Body of pancreas (tissue), 4 donors: ENCODE measurements at regions not wholly inside any gene's neighbourhood (a gene's known extent, or its start where the extent isn't known, plus 50 kb on each side); places are given as distances from the start of the nearest gene placed in this dataset.

Experiments
- ATAC-seq: fragments of 150-250 bp; one replicate; pipeline ENCODE4 v1.9.1; 2016
- DNase-seq, 4 donors: peaks; one replicate each; pipeline ENCODE4 v3.0.0-alpha.2; 2019
- H3K27ac ChIP-seq, 4 donors: fragments of 200-600 bp; sonication (generic); 1 replicate in 3 of 4; 2 replicates in 1 of 4; pipeline versions ENCODE4 v1.5.1 to v1.6.1; 2016 to 2019; ENCODE audit warnings: mild to moderate bottlenecking in 1 of 4, mixed read lengths in 1 of 4, moderate library complexity in 1 of 4
- H3K27me3 ChIP-seq, 2 donors: fragments of 200-600 bp; sonication (generic); one replicate each; pipeline ENCODE4 v1.6.0; 2016; ENCODE audit warnings: mild to moderate bottlenecking in 1 of 2
- H3K36me3 ChIP-seq, 2 donors: fragments of 200-600 bp; sonication (generic); replicated peaks in 1 of 2; 2 replicates each; pipeline ENCODE4 v1.5.1; 2016; ENCODE audit warnings: low read depth in 2 of 2; ENCODE audit not compliant: insufficient read depth in 1 of 2
- H3K4me1 ChIP-seq: fragments of 200-600 bp; sonication (generic); one replicate; pipeline ENCODE4 v1.6.0; 2016
- H3K4me3 ChIP-seq, 2 donors: fragments of 200-600 bp; sonication (generic); 1 replicate in 1 of 2; 2 replicates in 1 of 2; pipeline ENCODE4 v1.5.1; 2016 to 2019
- H3K9me3 ChIP-seq, 3 donors: fragments of 200-600 bp; sonication (generic); 1 replicate in 2 of 3; 2 replicates in 1 of 3; pipeline ENCODE4 v1.5.1; 2016
- POLR2A ChIP-seq, 3 donors: fragments of 450-650 bp; IDR thresholded peaks; one replicate each; pipeline ENCODE4 v1.6.1; 2016; ENCODE audit warnings: antibody characterized with exemption in 3 of 3, mild to moderate bottlenecking in 2 of 3
- WGBS, 2 donors: methylation state at CpG; one replicate each; pipeline ENCODE4 v1.1.5; 2017; 5-methylcytosine and 5-hydroxymethylcytosine counted together
- intact Hi-C: fragments of 100-400 bp; cut with DNase I; formaldehyde crosslinking; loops from one replicate; pipeline ENCODE4 v1.15.1; 2023
- TF ChIP-seq, protein P1 (sequence below), 7 experiments: fragments of 450-650 bp in 4 of 7; fragments of 200-600 bp in 3 of 7; sonication (generic) in 3 of 7; IDR thresholded peaks; one replicate each; pipeline ENCODE4 v1.5.1; 2016 to 2019; ENCODE audit warnings: antibody characterized with exemption in 7 of 7

DNA sequence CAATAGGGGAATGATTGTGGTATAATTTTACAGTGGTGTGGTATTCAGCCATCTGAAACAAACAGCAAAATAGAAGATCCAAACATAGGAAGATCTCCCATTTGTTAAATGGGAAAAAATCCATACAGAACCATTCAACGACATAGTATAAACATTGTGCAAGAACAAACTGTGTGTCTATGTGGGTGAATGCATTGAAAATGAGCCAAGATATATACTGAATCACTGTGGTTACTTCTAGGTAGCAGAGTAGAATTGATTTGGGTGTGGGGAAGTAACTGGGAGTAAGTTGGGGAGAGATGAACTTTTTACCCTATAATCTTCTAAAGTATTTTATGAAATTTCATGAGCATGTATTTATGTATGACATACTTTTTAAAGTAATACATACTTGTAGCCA, 123.1 kb upstream of the UMPS start:
- no peaks in the 10 kb centered on the region for H3K9me3 ChIP-seq
- no peak overlapping the region for H3K4me3 ChIP-seq
- ATAC-seq (no peak), DNase-seq (no peak)
- TF ChIP-seq, protein P1, sequence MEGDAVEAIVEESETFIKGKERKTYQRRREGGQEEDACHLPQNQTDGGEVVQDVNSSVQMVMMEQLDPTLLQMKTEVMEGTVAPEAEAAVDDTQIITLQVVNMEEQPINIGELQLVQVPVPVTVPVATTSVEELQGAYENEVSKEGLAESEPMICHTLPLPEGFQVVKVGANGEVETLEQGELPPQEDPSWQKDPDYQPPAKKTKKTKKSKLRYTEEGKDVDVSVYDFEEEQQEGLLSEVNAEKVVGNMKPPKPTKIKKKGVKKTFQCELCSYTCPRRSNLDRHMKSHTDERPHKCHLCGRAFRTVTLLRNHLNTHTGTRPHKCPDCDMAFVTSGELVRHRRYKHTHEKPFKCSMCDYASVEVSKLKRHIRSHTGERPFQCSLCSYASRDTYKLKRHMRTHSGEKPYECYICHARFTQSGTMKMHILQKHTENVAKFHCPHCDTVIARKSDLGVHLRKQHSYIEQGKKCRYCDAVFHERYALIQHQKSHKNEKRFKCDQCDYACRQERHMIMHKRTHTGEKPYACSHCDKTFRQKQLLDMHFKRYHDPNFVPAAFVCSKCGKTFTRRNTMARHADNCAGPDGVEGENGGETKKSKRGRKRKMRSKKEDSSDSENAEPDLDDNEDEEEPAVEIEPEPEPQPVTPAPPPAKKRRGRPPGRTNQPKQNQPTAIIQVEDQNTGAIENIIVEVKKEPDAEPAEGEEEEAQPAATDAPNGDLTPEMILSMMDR (IDR thresholded peaks at IDR 0.05) = no peak
- TF ChIP-seq POLR2A (IDR thresholded peaks at IDR 0.05) = no peak
- intact Hi-C loops = no loop called here
- H3K27me3 ChIP-seq = no peaks in the 10 kb centered on the region
- peaks cover 28% of the 10 kb centered on the region for H3K4me1 ChIP-seq
- H3K36me3 ChIP-seq = no peaks in the 10 kb centered on the region
- WGBS, 2 donors = 10 to 28% methylated on average over 1 of the region's 1 CpG
- no peak overlapping the region for H3K27ac ChIP-seq

DNA sequence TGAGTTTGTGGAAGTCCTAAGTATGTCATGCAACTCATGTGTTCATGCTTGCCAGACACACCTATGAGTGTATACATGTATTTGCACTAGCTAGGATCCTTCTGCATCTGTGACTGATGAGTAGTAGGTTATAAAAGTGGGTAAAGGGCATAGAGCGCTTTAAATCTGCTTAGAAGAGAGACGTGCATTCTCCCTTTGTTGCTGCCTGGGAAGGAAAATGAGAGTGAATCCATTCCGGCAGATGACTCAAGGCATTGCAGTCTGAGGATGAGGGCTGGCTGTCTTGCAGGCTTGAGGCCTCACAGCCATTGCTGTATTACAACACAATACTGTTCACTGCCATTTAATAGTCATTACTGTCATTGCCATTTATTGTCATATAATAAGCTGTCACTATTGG, 120.8 kb upstream of the UMPS start:
- intact Hi-C loops = no loop called here
- Histone ChIP-seq H3K9me3 (no peaks in the 10 kb centered on the region), H3K27me3 (no peaks in the 10 kb centered on the region), H3K27ac (no peak overlapping the region), H3K4me3 (no peak overlapping the region), H3K4me1 (peaks cover 15% of the 10 kb centered on the region), H3K36me3 (no peaks in the 10 kb centered on the region)
- ATAC-seq (no peak), DNase-seq (no peak)
- 85 to 92% methylated on average over 3 of the region's 3 CpGs for WGBS, 2 donors
- TF ChIP-seq POLR2A (IDR thresholded peaks at IDR 0.05) = no peak
- TF ChIP-seq, protein P1 (IDR thresholded peaks at IDR 0.05) = no peak

DNA sequence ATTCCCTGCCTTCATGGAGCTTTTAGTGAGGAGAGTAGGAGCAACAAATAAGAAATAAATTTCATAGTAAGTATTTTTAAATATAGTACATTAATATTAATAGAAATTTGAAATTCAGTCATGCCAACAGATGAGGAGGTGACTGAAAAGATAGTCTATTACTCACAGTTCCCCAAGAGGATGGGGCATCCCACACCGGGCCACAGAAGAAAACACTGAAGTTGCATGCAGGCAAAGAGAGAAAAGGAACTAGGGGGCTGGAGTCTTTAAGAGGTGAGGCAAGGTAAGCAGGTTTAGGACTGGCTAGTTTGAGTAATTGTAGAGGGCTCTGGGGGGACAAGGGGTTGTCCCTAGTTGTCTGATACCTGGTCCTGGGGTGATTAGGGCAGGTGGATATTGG, 120.1 kb upstream of the UMPS start:
- no peak overlapping the region for H3K4me3 ChIP-seq
- WGBS, 2 donors = 100% methylated on average over 1 of the region's 1 CpG
- H3K36me3 ChIP-seq = no peaks in the 10 kb centered on the region
- ATAC-seq (no peak), DNase-seq (no peak)
- H3K27me3 ChIP-seq = no peaks in the 10 kb centered on the region
- intact Hi-C loops = no loop called here
- H3K9me3 ChIP-seq = no peaks in the 10 kb centered on the region
- H3K27ac ChIP-seq = no peak overlapping the region
- H3K4me1 ChIP-seq = peaks cover 15% of the 10 kb centered on the region
- TF ChIP-seq, protein P1 (IDR thresholded peaks at IDR 0.05) = no peak
- TF ChIP-seq POLR2A (IDR thresholded peaks at IDR 0.05) = no peak

DNA sequence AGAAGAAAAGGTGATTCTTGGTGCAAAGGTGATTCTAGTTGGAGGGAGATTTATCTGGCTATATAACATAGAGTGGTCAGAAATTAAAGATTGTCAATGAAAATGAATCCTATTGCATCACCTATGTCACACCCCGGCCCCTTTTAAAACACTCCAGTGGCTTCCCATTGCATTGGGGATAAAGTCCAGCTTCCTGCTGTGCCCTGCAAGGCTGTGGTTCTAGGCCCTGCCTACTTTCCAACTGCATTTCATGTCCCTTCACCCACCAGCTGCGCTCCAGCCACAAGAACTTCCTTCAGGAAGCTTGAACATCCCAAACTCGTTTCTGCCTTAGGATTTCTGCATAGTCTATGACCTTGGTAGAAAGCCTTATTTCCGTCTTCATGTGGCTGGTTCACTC, 118.7 kb upstream of the UMPS start:
- ATAC-seq (no peak), DNase-seq (no peak)
- no peaks in the 10 kb centered on the region for H3K9me3 ChIP-seq
- H3K36me3 ChIP-seq = no peaks in the 10 kb centered on the region
- H3K27me3 ChIP-seq = no peaks in the 10 kb centered on the region
- no peak overlapping the region for H3K4me3 ChIP-seq
- H3K4me1 ChIP-seq = peaks cover 18% of the 10 kb centered on the region
- 53 to 81% methylated on average over 4 of the region's 4 CpGs for WGBS, 2 donors
- TF ChIP-seq, protein P1 (IDR thresholded peaks at IDR 0.05) = no peak
- no peak for TF ChIP-seq POLR2A (IDR thresholded peaks at IDR 0.05)
- intact Hi-C loops = no loop called here
- no peak overlapping the region for H3K27ac ChIP-seq

DNA sequence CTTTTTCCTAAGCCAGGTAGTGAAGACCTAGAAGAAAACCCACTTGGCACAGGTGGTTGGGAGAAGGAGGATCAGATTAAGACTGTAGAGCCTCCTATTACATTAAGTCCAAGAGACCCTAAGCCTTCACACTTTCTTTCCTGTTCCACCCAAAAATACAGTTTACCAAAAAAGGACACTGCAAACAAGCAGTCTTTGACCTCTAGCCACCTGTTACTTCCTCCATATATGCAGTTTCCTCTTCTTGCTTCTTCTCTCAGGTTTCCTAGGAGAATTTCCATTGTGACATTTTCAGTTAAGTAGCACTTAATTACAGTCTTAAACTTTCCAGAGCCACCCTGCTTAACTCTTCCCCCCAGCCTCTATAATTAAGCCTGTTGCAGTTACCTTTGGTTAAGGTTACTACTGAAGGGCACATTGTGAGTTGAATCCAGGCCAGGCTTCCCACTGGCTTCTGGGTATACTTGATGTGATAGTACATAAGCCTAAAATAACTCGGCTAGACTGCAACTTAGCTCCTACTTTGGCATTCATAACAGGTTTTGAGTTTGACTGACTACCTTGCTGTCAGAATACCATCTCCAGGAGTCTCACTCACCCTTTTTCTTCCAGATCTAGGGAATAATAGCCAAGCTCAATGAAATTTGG, 114.2 kb upstream of the UMPS start:
- Histone ChIP-seq H3K27me3 (no peaks in the 10 kb centered on the region), H3K4me3 (no peak overlapping the region), H3K4me1 (peaks cover 48% of the 10 kb centered on the region), H3K9me3 (no peaks in the 10 kb centered on the region), H3K36me3 (no peaks in the 10 kb centered on the region), H3K27ac (peak overlapping the region in 1 of 4 donors; percentile 19)
- no peak for ATAC-seq
- peak in 3 of 4 donors; percentile 30 to 74 (median 31) for DNase-seq
- intact Hi-C loops = no loop called here
- no peak for TF ChIP-seq POLR2A (IDR thresholded peaks at IDR 0.05)
- TF ChIP-seq, protein P1 (IDR thresholded peaks at IDR 0.05) = no peak
- 23 to 28% methylated on average over 1 of the region's 1 CpG for WGBS, 2 donors
